ENCODE measurements at regions not wholly inside any gene's neighbourhood (a gene's known extent, or its start where the extent isn't known, plus 50 kb on each side); places are given as distances from the start of the nearest gene placed in this dataset.

GRCh38 chrX:22594766-22595165 lies 322.1 kb downstream of the CBLL2 start:
- TF ChIP-seq CTCF (IDR thresholded peaks at IDR 0.05; ENCODE audit: low read depth, low read length) = no peak
- no peak for TF ChIP-seq EZH2phosphoT487 (IDR thresholded peaks at IDR 0.05; ENCODE audit: low read depth)
